Heart right ventricle (tissue), 16 donors: ENCODE measurements at regions not wholly inside any gene's neighbourhood (a gene's known extent, or its start where the extent isn't known, plus 50 kb on each side); places are given as distances from the start of the nearest gene placed in this dataset.

ENCODE experiments used
- ATAC-seq, 8 donors: fragments of 200-7000 bp; cut with Tn5 transposase; one replicate each; pipeline ENCODE4 v1.9.1; 2020; ENCODE audit warnings: mild to moderate bottlenecking in 8 of 8, moderate library complexity in 8 of 8, moderate number of reproducible peaks in 1 of 8
- DNase-seq, 2 donors: peaks; one replicate each; pipeline ENCODE4 v3.0.0-alpha.2; 2020
- H3K27ac ChIP-seq, 10 donors: fragments of 200-600 bp; sonication (generic) in 2 of 10; one replicate each; pipeline versions ENCODE4 v1.5.0 to v1.8.0; 2020 to 2022; ENCODE audit warnings: mild to moderate bottlenecking in 3 of 10
- H3K27me3 ChIP-seq, 7 donors: fragments of 200-600 bp; one replicate each; pipeline ENCODE4 v1.8.0; 2021 to 2022; ENCODE audit warnings: mild to moderate bottlenecking in 2 of 7
- H3K36me3 ChIP-seq, 9 donors: fragments of 200-600 bp; sonication (generic) in 1 of 9; one replicate each; pipeline versions ENCODE4 v1.5.0 to v1.8.0; 2020 to 2022; ENCODE audit warnings: mild to moderate bottlenecking in 2 of 9
- H3K4me1 ChIP-seq, 9 donors: fragments of 200-600 bp; sonication (generic) in 1 of 9; one replicate each; pipeline versions ENCODE4 v1.5.0 to v1.8.0; 2020 to 2022; ENCODE audit warnings: mild to moderate bottlenecking in 4 of 9
- H3K4me3 ChIP-seq, 10 donors: fragments of 200-600 bp; sonication (generic) in 2 of 10; one replicate each; pipeline versions ENCODE4 v1.5.0 to v1.8.0; 2020 to 2022; ENCODE audit warnings: mild to moderate bottlenecking in 7 of 10, moderate library complexity in 2 of 10
- H3K9me3 ChIP-seq, 11 donors: fragments of 200-600 bp in 10 of 11; sonication (generic) in 2 of 11; one replicate each; pipeline versions ENCODE4 v1.5.0 to v1.8.0; 2013 to 2022; ENCODE audit warnings: mild to moderate bottlenecking in 2 of 11, control low read depth in 1 of 11, moderate library complexity in 1 of 11
- WGBS, 2 donors: extraction: QIAGEN DNeasy Blood & Tissue Kit; methylation state at CpG; one replicate each; pipeline ENCODE4 v1.1.7; 2013; ENCODE audit warnings: inconsistent platforms in 1 of 2; 5-methylcytosine and 5-hydroxymethylcytosine counted together
- intact Hi-C, 10 donors: fragments of 100-400 bp; cut with DNase I; formaldehyde crosslinking; loops; one replicate each; pipeline versions ENCODE4 v1.11.1 to v1.14.2; 2022
- TF ChIP-seq, protein P1 (sequence below), 9 donors: fragments of 200-600 bp; sonication (generic) in 2 of 9; IDR thresholded peaks; one replicate each; pipeline versions ENCODE4 v1.5.0 to v1.8.0; 2021 to 2022; ENCODE audit warnings: antibody characterized with exemption in 9 of 9, mild to moderate bottlenecking in 5 of 9, moderate library complexity in 1 of 9
- donor health status: Arrhythmogenic right ventricular cardiomyopathy.
- donor health status: ischemic (EF 13 %, LVEDD 7.1; RV severe dilation, severe dysfunction).
- donor health status: healthy with polysubstance abuse.
- donor health status: DM: no; HTN: yes; CAD: no.
- donor health status: DM: no; HTN: no; CAD: no.
- donor health status: ischemic (EF 25% LVEDD 6.9; RV normal size, moderate dysfunction).
- donor health status: ischemic (EF 25% LVEDD 5.7; RV mildly dilated, moderate dysfunction).
- donor health status: healthy.
- donor health status: DM: yes; HTN: yes; CAD: no.
- donor health status: Ischemic cardiomyopathy.
- donor health status: ischemic (EF 35%, LVEDD 5.7; RV mildly dilated, moderate dysfunction).
- donor health status: nonischemic (EF 11% LVEDD 7.7; RV severe dilation, severe dysfunction).
- donor health status: DM: yes; HTN: yes; CAD: no.
- donor health status: PGD.
- donor health status: ischemic (EF 29% LVEDD 5.4; RV normal size, mild dysfunction).
- donor health status: nonischemic (EF 23%, LVEDD 6.1; RV moderate dilation, normal function).

DNA sequence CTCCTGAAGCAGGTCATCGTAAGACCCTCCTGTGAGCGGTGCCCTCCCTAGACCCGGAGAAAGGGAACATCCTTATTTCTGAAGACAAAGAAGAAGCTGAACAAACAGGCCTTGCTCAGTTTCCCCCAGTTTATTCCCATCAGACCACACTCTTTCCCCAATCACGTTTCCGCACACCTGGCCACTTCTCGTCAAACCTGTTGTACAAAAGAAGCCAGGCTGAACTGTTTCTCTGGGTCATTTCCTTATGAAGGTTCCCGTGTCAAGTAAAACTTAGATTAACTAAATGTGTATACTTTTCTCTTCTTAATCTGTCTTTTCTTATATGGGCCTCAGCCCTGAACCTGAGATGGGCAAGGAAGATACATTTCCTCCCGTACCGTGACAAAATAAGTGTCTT is 111.6 kb upstream of the ENPP6 start:
- ATAC-seq (no peak), DNase-seq (no peak)
- no peaks in the 10 kb centered on the region for H3K36me3 ChIP-seq
- no peak overlapping the region for H3K4me3 ChIP-seq
- intact Hi-C loops, result no loop called here
- no peaks in the 10 kb centered on the region for H3K9me3 ChIP-seq
- no peaks in the 10 kb centered on the region for H3K27me3 ChIP-seq
- H3K27ac ChIP-seq, result peak overlapping the region in 1 of 10 donors; percentile 82
- H3K4me1 ChIP-seq, result peaks cover 0 to 54% (median 9%) of the 10 kb centered on the region in 9 donors
- WGBS, 2 donors, result 83 to 87% methylated on average over 9 of the region's 9 CpGs
- TF ChIP-seq, protein P1, sequence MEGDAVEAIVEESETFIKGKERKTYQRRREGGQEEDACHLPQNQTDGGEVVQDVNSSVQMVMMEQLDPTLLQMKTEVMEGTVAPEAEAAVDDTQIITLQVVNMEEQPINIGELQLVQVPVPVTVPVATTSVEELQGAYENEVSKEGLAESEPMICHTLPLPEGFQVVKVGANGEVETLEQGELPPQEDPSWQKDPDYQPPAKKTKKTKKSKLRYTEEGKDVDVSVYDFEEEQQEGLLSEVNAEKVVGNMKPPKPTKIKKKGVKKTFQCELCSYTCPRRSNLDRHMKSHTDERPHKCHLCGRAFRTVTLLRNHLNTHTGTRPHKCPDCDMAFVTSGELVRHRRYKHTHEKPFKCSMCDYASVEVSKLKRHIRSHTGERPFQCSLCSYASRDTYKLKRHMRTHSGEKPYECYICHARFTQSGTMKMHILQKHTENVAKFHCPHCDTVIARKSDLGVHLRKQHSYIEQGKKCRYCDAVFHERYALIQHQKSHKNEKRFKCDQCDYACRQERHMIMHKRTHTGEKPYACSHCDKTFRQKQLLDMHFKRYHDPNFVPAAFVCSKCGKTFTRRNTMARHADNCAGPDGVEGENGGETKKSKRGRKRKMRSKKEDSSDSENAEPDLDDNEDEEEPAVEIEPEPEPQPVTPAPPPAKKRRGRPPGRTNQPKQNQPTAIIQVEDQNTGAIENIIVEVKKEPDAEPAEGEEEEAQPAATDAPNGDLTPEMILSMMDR (IDR thresholded peaks at IDR 0.05), result no peak

DNA sequence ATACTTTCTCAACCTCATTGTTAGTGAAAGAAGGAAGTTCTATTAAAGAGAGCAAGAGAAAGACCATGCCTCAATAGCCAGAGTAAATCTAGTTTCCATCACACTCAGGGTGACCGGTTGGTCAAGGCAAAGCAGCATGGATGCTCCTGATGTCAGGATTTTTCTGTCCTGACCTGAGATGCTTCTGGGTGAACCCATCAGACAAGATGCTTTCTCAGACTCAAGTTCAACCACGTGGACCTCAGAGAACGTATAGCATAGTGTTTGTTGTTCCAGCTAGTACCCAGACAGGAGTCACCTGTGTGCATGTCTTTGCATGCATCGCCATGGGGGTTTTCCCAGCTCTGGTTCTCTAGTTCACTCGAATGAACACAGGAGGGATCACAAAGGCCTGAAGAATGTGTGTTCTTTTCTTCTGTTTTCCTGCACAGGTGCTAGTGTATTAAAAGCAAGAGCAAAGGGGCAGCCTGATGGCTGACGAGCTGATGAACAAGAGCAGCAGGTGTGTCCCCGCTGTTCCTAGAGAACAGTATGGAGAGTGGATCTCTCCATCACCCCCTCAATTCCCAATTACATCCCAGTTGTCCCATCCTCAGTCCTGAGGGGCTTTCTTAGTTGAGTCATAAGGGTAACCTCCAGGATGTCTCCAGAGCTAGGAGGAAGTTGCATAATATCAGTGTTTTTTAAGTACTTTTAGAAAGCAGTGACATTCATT is 110.5 kb upstream of the ENPP6 start:
- no peak overlapping the region for H3K4me3 ChIP-seq
- H3K9me3 ChIP-seq, result no peaks in the 10 kb centered on the region
- no peaks in the 10 kb centered on the region for H3K27me3 ChIP-seq
- DNase-seq (no peak), ATAC-seq (no peak)
- peak overlapping the region in 1 of 10 donors; percentile 82 for H3K27ac ChIP-seq
- H3K36me3 ChIP-seq, result no peaks in the 10 kb centered on the region
- intact Hi-C loops, result no loop called here
- H3K4me1 ChIP-seq, result peaks cover 0 to 52% (median 9%) of the 10 kb centered on the region in 9 donors
- TF ChIP-seq, protein P1 (IDR thresholded peaks at IDR 0.05), result no peak
- WGBS, 2 donors, result 81 to 86% methylated on average over 7 of the region's 7 CpGs

DNA sequence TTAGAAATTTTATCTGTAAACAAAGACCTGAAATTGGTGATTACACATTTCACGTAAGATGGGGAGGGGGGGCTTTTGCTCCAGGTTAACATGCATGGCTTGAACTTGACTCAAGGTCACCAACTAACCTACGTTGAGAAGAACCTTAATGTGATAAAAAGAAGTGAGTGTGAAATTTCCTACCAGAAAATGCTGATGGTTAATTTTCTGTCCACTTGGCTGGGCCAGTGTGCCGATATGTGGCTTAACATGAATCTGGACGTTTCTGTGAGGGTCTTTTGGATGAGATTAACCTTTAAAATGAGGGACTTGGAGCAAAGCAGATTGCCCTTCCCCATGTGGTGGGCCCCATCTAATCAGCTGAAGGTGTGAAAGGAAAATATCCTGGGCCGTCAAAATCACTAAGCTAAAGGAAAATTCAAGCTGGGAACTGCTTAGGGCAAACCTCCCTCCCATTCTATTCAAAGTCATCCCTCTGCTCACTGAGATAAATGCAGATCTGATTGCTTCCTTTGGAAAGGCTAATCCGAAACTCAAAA is 107.3 kb upstream of the ENPP6 start:
- intact Hi-C loops, result no loop called here
- no peak overlapping the region for H3K27ac ChIP-seq
- WGBS, 2 donors, result 85 to 86% methylated on average over 6 of the region's 6 CpGs
- DNase-seq (no peak), ATAC-seq (no peak)
- no peaks in the 10 kb centered on the region for H3K9me3 ChIP-seq
- peaks cover 0 to 21% (median 0%) of the 10 kb centered on the region in 9 donors for H3K4me1 ChIP-seq
- H3K27me3 ChIP-seq, result no peaks in the 10 kb centered on the region
- TF ChIP-seq, protein P1 (IDR thresholded peaks at IDR 0.05), result no peak
- no peak overlapping the region for H3K4me3 ChIP-seq
- no peaks in the 10 kb centered on the region for H3K36me3 ChIP-seq

DNA sequence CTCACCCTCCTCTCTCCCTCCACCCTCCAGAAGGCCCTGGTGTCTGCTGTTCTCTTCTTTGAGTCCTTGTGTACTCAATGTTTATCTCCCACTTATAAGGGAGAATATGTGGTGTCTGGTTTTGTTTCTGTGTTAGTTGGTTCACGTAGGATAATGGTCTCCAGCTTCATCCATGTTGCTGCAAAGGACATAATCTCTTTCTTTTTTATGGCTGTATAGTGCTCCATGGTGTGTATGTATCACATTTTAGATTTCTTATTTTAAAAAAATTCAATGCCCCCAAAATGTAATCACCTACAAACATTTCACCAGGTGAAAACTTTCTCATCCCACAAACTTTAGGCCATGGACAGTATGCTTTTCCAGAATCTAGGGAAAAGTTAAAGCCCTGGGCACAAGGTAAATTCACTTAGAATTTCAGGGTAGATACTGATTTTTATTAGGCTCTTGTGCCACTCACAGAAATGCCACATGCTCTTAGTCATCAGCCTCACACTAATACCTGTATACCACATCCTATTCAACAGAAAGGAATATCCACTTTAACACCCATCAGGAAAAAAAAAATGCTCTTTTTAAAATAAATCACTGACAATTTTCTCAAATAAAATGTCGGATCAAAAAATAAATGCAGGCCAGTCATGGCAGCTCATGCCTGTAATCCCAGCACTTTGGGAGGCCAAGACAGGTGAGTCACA is 104.8 kb upstream of the ENPP6 start:
- 97 to 99% methylated on average over 2 of the region's 2 CpGs for WGBS, 2 donors
- H3K36me3 ChIP-seq, result no peaks in the 10 kb centered on the region
- no peak for DNase-seq
- peaks cover 0 to 3% (median 0%) of the 10 kb centered on the region in 9 donors for H3K4me1 ChIP-seq
- no peak for ATAC-seq
- H3K9me3 ChIP-seq, result no peaks in the 10 kb centered on the region
- intact Hi-C loops, result no loop called here
- H3K27me3 ChIP-seq, result no peaks in the 10 kb centered on the region
- TF ChIP-seq, protein P1 (IDR thresholded peaks at IDR 0.05), result no peak
- H3K27ac ChIP-seq, result no peak overlapping the region
- H3K4me3 ChIP-seq, result no peak overlapping the region
